Endothelial cell of umbilical vein (primary cell): ENCODE measurements at regions not wholly inside any gene's neighbourhood (a gene's known extent, or its start where the extent isn't known, plus 50 kb on each side); places are given as distances from the start of the nearest gene placed in this dataset.

Experiments used
- BruUV-seq: library from RNA; stranded (reverse); fragments of 400-500 nt; replicated peaks from 2 replicates; lab custom pipeline; 2021; lab: Mats Ljungman, UMichigan
- CTCF ChIA-PET: fragments of 300-600, 350-600 bp; sonication (Branson Sonifier 250); formaldehyde crosslinking; loops from one replicate; lab custom pipeline; 2021; ENCODE audit warnings: antibody characterized with exemption, inconsistent platforms; lab: Charles Lee
- POLR2A ChIA-PET: fragments of 300-600, 350-600 bp; sonication (Branson Sonifier 250); formaldehyde crosslinking; loops from one replicate; lab custom pipeline; 2021; ENCODE audit warnings: antibody characterized with exemption, inconsistent platforms; lab: Charles Lee
- DNase-seq: peaks from one replicate; pipeline ENCODE4 v3.0.0-alpha.2; 2011; ENCODE audit warnings: low read depth, low spot score
- FAIRE-seq: peaks from 2 replicates; lab custom pipeline; 2011; peaks lifted over from hg19 to GRCh38; lab: Jason Lieb, UNC
- H2AFZ ChIP-seq: 2 replicates; pipeline ENCODE4 v1.6.0; 2012; ENCODE audit warnings: low read depth, low read length, control low read depth, inconsistent platforms
- H3K27ac ChIP-seq: 2 replicates; pipeline ENCODE4 v1.5.1; 2011; ENCODE audit warnings: low read depth, mild to moderate bottlenecking, control low read depth, low read length, moderate library complexity; ENCODE audit not compliant: insufficient read depth
- H3K27me3 ChIP-seq, 2 experiments: 2 replicates each; pipeline versions ENCODE4 v1.6.0 to v1.6.1; 2011; ENCODE audit warnings: low read length in 2 of 2, mixed read lengths in 1 of 2; ENCODE audit not compliant: control insufficient read depth in 2 of 2, insufficient read depth in 2 of 2
- H3K36me3 ChIP-seq, 2 experiments: 2 replicates in 1 of 2; 3 replicates in 1 of 2; pipeline ENCODE4 v1.5.1; 2011; ENCODE audit warnings: low read length in 2 of 2, mild to moderate bottlenecking in 1 of 2, moderate library complexity in 1 of 2; ENCODE audit not compliant: control insufficient read depth in 2 of 2, insufficient read depth in 2 of 2; ENCODE audit errors: extremely low read depth in 1 of 2
- H3K4me1 ChIP-seq: 3 replicates; pipeline ENCODE4 v1.5.1; 2011; ENCODE audit warnings: mild to moderate bottlenecking, low read length; ENCODE audit not compliant: control insufficient read depth, insufficient read depth; ENCODE audit errors: extremely low read depth
- H3K4me2 ChIP-seq: 2 replicates; pipeline ENCODE4 v1.6.1; 2011; ENCODE audit warnings: low read length, control low read depth, mixed read lengths; ENCODE audit not compliant: insufficient read depth
- H3K4me3 ChIP-seq, 3 experiments: fragments of 200-600 bp in 1 of 3; sonication (generic), shearing (Covaris generic) in 1 of 3; replicated peaks in 1 of 3; 2 replicates each; pipeline ENCODE4 v1.5.1; 2011 to 2016; ENCODE audit warnings: control low read depth in 3 of 3, low read length in 3 of 3, mild to moderate bottlenecking in 2 of 3, inconsistent platforms in 1 of 3, low read depth in 1 of 3, moderate library complexity in 1 of 3; ENCODE audit not compliant: insufficient read depth in 1 of 3
- H3K79me2 ChIP-seq: 2 replicates; pipeline ENCODE4 v1.6.0; 2012; ENCODE audit warnings: low read length, inconsistent platforms; ENCODE audit not compliant: control insufficient read depth, insufficient read depth
- H3K9ac ChIP-seq: replicated peaks from 2 replicates; pipeline ENCODE3; 2011; ENCODE audit warnings: low read length, control low read depth; ENCODE audit not compliant: insufficient read depth; ENCODE audit errors: extremely low read depth
- H3K9me1 ChIP-seq: replicated peaks from 3 replicates; pipeline ENCODE4 v1.6.0; 2011; ENCODE audit warnings: mild to moderate bottlenecking, low read length; ENCODE audit not compliant: control insufficient read depth, insufficient read depth; ENCODE audit errors: extremely low read depth
- H3K9me3 ChIP-seq: replicated peaks from 2 replicates; pipeline ENCODE4 v1.5.1; 2012; ENCODE audit warnings: low read length, inconsistent platforms; ENCODE audit not compliant: control insufficient read depth, insufficient read depth
- H4K20me1 ChIP-seq: replicated peaks from 2 replicates; pipeline ENCODE3; 2011; ENCODE audit warnings: mild to moderate bottlenecking, low read length; ENCODE audit not compliant: control insufficient read depth, insufficient read depth; ENCODE audit errors: extremely low read depth
- CTCF ChIP-seq, 2 donors: IDR thresholded peaks; 1 replicate in 1 of 2; 2 replicates in 1 of 2; pipeline ENCODE4 v1.5.1; 2011; ENCODE audit warnings: low read length in 2 of 2, mild to moderate bottlenecking in 2 of 2, moderate library complexity in 2 of 2, control low read depth in 1 of 2, inconsistent platforms in 1 of 2, low read depth in 1 of 2; ENCODE audit not compliant: insufficient read depth in 1 of 2; ENCODE audit errors: extremely low read depth in 1 of 2
- EZH2 ChIP-seq: IDR thresholded peaks from 2 replicates; pipeline ENCODE4 v1.6.1; 2012; ENCODE audit warnings: borderline replicate concordance, low read depth, mild to moderate bottlenecking, moderate library complexity, low read length, inconsistent platforms; ENCODE audit not compliant: severe bottlenecking
- FOS ChIP-seq: IDR thresholded peaks from 2 replicates; pipeline ENCODE4 v1.6.1; 2011; ENCODE audit warnings: mild to moderate bottlenecking, low read length, moderate library complexity, borderline replicate concordance; ENCODE audit not compliant: insufficient read depth
- GATA2 ChIP-seq: IDR thresholded peaks from 2 replicates; pipeline ENCODE4 v1.7.0; 2011; ENCODE audit warnings: low read depth, mild to moderate bottlenecking, moderate library complexity, mixed read lengths, low read length; ENCODE audit not compliant: insufficient read length, insufficient read depth
- JUN ChIP-seq: IDR thresholded peaks from 2 replicates; pipeline ENCODE4 v1.6.1; 2011; ENCODE audit warnings: borderline replicate concordance, low read depth; ENCODE audit not compliant: insufficient read length, insufficient read depth
- MAX ChIP-seq: IDR thresholded peaks from 2 replicates; pipeline ENCODE4 v1.6.1; 2011; ENCODE audit not compliant: insufficient read depth, insufficient read length
- MYC ChIP-seq: IDR thresholded peaks from one replicate; pipeline ENCODE4 v1.6.1; 2011; ENCODE audit warnings: mild to moderate bottlenecking, low read depth, low read length
- POLR2A ChIP-seq: IDR thresholded peaks from 2 replicates; pipeline ENCODE4 v1.6.1; 2012; ENCODE audit warnings: low read depth, mild to moderate bottlenecking, control low read depth, low read length
- POLR2AphosphoS5 ChIP-seq: IDR thresholded peaks from 2 replicates; pipeline ENCODE4 v1.6.1; 2012; ENCODE audit warnings: low read depth, mild to moderate bottlenecking, control low read depth, low read length, moderate library complexity; ENCODE audit not compliant: insufficient read depth
- dilution Hi-C: fragments of 300-500 bp; cut with MboI; formaldehyde crosslinking; loops from one replicate; pipeline ENCODE4 v1.15.0; 2019; ENCODE audit warnings: low sequenced_read_pairs; ENCODE audit not compliant: extremely low pct_ligation_motif_present
- intact Hi-C: fragments of 100-400 bp; cut with micrococcal nuclease; formaldehyde crosslinking; loops from one replicate; pipeline ENCODE4 v1.10.0; 2022

GRCh38 chr7:84847790-84848189, 339.1 kb downstream of the SEMA3D start:
- Histone ChIP-seq H3K9me3 (no peaks in the 10 kb centered on the region), H3K27me3 (no peaks in the 10 kb centered on the region), H3K27ac (no peak overlapping the region), H2AFZ (no peak overlapping the region), H3K79me2 (no peaks in the 10 kb centered on the region), H3K9me1 (no peaks in the 10 kb centered on the region), H3K36me3 (no peaks in the 10 kb centered on the region), H4K20me1 (no peaks in the 10 kb centered on the region), H3K4me3 (no peak overlapping the region), H3K4me2 (no peak overlapping the region), H3K9ac (no peak overlapping the region), H3K4me1 (no peaks in the 10 kb centered on the region)
- intact Hi-C loops (no loop called here), dilution Hi-C loops (no loop called here)
- ChIA-PET CTCF (no interaction called here), POLR2A (no interaction called here)
- no peak for TF ChIP-seq EZH2
- no peak for TF ChIP-seq POLR2A
- no peak for TF ChIP-seq FOS
- no peak for TF ChIP-seq JUN
- no peak for TF ChIP-seq MYC
- no peak for TF ChIP-seq GATA2
- TF ChIP-seq MAX = no peak
- TF ChIP-seq POLR2AphosphoS5 = no peak
- no peak for TF ChIP-seq CTCF (IDR thresholded peaks at IDR 0.05; ENCODE audit: extremely low read depth in 1 of 2, insufficient read depth in 1 of 2, low read depth in 1 of 2, low read length in 2 of 2)
- FAIRE-seq (no peak), DNase-seq (no peak)
- no TSS peak for BruUV-seq
